Adrenal gland (tissue), 5 donors: ENCODE measurements at regions not wholly inside any gene's neighbourhood (a gene's known extent, or its start where the extent isn't known, plus 50 kb on each side); places are given as distances from the start of the nearest gene placed in this dataset.

Experiments
- POLR2A ChIP-seq, 2 donors: fragments of 450-650 bp; IDR thresholded peaks; one replicate each; pipeline ENCODE4 v1.6.1; 2017; ENCODE audit warnings: antibody characterized with exemption in 2 of 2, mild to moderate bottlenecking in 2 of 2, moderate library complexity in 1 of 2
- TF ChIP-seq, protein P1 (sequence below), 6 experiments: fragments of 450-650 bp in 4 of 6; fragments of 200-600 bp in 2 of 6; sonication (generic) in 1 of 6; IDR thresholded peaks; 1 replicate in 5 of 6; 2 replicates in 1 of 6; pipeline versions ENCODE4 v1.5.1 to v1.8.0; 2016 to 2021; ENCODE audit warnings: antibody characterized with exemption in 6 of 6, mild to moderate bottlenecking in 2 of 6, moderate library complexity in 1 of 6
- donor health status: DM: no; HTN: no; CAD: no.

DNA sequence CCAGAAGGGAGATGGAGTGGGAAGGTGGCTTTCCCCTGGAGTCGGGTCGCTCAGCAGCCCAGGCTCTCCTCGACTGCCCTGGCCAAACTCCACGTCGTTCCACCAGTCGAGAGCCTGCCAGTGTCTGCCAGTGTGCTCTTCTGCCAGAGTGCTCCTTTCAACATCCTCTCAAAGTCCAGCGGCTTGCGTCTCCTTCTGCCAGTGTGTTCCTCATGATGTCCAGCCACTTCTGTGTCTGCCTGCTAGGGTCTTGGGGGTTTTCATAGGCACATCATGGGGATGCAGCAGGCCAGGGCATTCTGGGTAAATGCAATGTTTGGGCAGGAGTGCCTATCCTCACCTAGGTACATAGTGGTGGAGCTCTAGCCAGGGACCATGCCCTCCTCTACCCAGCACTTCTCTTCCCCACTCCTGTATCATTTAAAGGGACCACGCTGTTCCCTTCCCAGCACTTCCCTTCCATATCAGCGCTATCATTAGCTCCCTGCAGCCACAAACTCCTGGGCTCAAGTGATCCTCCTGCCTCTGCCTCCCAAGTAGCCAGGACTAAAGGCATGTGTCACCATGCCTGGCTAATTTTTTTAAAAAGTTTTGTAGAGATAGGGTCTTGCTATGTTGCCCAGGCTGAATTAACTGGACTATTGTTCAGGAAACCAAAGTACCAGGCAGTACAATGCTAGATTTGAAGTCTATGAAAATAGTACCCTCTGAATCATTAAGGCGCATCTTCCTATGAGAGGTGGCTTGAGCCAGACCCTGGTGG, 62.9 kb upstream of the CLDN5 start:
- TF ChIP-seq POLR2A (IDR thresholded peaks at IDR 0.05), result no peak
- TF ChIP-seq, protein P1, sequence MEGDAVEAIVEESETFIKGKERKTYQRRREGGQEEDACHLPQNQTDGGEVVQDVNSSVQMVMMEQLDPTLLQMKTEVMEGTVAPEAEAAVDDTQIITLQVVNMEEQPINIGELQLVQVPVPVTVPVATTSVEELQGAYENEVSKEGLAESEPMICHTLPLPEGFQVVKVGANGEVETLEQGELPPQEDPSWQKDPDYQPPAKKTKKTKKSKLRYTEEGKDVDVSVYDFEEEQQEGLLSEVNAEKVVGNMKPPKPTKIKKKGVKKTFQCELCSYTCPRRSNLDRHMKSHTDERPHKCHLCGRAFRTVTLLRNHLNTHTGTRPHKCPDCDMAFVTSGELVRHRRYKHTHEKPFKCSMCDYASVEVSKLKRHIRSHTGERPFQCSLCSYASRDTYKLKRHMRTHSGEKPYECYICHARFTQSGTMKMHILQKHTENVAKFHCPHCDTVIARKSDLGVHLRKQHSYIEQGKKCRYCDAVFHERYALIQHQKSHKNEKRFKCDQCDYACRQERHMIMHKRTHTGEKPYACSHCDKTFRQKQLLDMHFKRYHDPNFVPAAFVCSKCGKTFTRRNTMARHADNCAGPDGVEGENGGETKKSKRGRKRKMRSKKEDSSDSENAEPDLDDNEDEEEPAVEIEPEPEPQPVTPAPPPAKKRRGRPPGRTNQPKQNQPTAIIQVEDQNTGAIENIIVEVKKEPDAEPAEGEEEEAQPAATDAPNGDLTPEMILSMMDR (IDR thresholded peaks at IDR 0.05), result no peak
